MM.1S (cell line): ENCODE measurements at regions not wholly inside any gene's neighbourhood (a gene's known extent, or its start where the extent isn't known, plus 50 kb on each side); places are given as distances from the start of the nearest gene placed in this dataset.

Experiments
- CTCF ChIP-seq: fragments of 300-600 bp; sonication (generic); IDR thresholded peaks from 2 replicates; pipeline ENCODE4 v1.5.1; 2016; ENCODE audit warnings: antibody characterized with exemption, low read length, mixed read lengths
- EZH2 ChIP-seq: fragments of 300-600 bp; sonication (generic); optimal IDR thresholded peaks from 2 replicates; pipeline ENCODE3; 2017; ENCODE audit warnings: low read depth, mild to moderate bottlenecking, antibody characterized with exemption, low read length, mixed read lengths

GRCh38 chr5:22908129-22908528 is 55.0 kb upstream of the CDH12 start:
- TF ChIP-seq CTCF = no peak
- no peak for TF ChIP-seq EZH2
